IgD-negative memory B cell (primary cell): ENCODE measurements at regions not wholly inside any gene's neighbourhood (a gene's known extent, or its start where the extent isn't known, plus 50 kb on each side); places are given as distances from the start of the nearest gene placed in this dataset.

Experiments used
- H3K27ac Mint-ChIP-seq, 3 donors: one replicate each; pipeline ENCODE4 v1.8.0; 2020 to 2022; ENCODE audit warnings: mild to moderate bottlenecking in 3 of 3, mixed read lengths in 3 of 3, moderate library complexity in 1 of 3
- H3K27me3 Mint-ChIP-seq: one replicate; pipeline ENCODE4 v1.8.0; 2021; ENCODE audit warnings: mixed read lengths
- H3K36me3 Mint-ChIP-seq: one replicate; pipeline ENCODE4 v1.8.0; 2020; ENCODE audit warnings: mild to moderate bottlenecking, mixed read lengths
- H3K4me1 Mint-ChIP-seq, 3 donors: one replicate each; pipeline ENCODE4 v1.8.0; 2020 to 2022; ENCODE audit warnings: mixed read lengths in 3 of 3, mild to moderate bottlenecking in 1 of 3
- H3K4me3 Mint-ChIP-seq, 4 donors: one replicate each; pipeline ENCODE4 v1.8.0; 2020 to 2022; ENCODE audit warnings: mild to moderate bottlenecking in 4 of 4, mixed read lengths in 4 of 4, moderate library complexity in 3 of 4
- H3K9me3 Mint-ChIP-seq, 3 donors: one replicate each; pipeline ENCODE4 v1.8.0; 2020 to 2021; ENCODE audit warnings: mixed read lengths in 3 of 3, mild to moderate bottlenecking in 1 of 3

DNA sequence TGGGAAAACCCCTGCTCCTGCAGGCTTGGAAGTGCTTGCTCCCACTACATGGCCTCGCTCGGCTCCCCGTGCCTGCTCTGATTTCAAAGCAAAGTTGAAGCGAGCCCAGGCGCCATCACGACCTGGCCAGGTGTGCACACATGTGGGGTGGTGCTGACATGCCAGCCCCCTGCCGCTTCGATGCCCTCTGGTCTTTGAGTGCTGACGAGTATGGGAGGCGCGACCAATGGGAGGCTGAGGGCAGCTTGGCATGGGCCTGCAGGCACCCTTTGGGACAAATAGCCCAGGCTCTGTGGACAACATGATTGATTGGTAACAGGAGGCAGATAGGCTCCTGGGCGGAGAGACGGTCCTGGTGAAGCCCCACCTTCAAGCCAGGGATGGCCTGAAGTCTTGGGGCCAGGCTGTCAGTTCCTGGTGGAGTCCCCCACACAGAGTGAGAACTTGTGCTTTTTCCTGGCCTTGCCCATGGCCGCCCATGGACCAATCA is 252.4 kb upstream of the SEMA3A start:
- peaks cover 0 to 2% (median 0%) of the 10 kb centered on the region in 3 donors for H3K9me3 Mint-ChIP-seq
- no peaks in the 10 kb centered on the region for H3K27me3 Mint-ChIP-seq
- H3K4me3 Mint-ChIP-seq: no peak overlapping the region
- no peak overlapping the region for H3K27ac Mint-ChIP-seq
- no peaks in the 10 kb centered on the region for H3K36me3 Mint-ChIP-seq
- H3K4me1 Mint-ChIP-seq: no peaks in the 10 kb centered on the region

GRCh38 chr7:84425702-84426259 is 231.2 kb upstream of the SEMA3A start:
- Mint-ChIP-seq H3K4me3 (no peak overlapping the region), H3K4me1 (no peaks in the 10 kb centered on the region), H3K9me3 (peaks cover 4 to 6% (median 4%) of the 10 kb centered on the region in 3 donors), H3K27ac (no peak overlapping the region), H3K27me3 (no peaks in the 10 kb centered on the region), H3K36me3 (no peaks in the 10 kb centered on the region)

- H3K9me3 Mint-ChIP-seq: peaks cover 6 to 11% (median 9%) of the 10 kb centered on the region in 3 donors
- no peak overlapping the region for H3K27ac Mint-ChIP-seq
- no peak overlapping the region for H3K4me3 Mint-ChIP-seq
These were observed 228.2 kb upstream of the SEMA3A start for GRCh38 chr7:84422790-84423189.

DNA sequence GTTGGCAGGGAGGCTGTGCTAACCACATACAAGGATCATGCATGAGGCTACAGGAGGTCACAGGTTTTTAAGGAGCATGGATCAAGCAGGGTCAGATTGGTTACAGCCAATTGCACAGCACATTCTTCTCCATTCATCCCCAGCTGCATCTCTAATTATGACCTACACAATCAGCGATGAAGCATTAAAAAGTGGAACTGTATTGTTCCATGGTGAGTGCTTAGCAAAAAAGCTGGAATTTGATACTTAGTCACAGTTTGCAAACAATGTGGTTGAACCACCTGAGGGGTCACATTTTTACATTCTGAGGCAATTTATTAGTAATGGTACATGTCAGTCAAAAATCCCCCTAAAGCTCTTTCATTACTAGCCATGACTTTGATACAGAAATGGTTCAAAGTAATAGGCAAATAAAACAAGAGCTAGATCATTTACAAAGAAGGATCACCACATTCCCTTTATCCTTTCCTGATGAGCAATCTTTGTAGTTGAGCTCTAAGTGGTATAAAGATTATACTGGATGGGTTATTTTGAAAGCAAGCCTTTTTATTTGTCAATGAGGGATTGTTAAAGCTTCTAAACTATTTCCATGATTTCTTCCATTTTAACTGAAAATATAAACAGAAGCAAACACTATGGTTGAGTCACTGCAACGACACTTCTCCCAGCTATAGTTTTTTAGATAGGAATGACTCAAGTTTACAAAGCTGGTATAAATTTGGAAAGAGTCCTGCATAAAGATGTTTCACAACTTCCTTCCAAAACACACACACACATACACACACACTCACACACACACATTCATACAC is 217.8 kb upstream of the SEMA3A start:
- H3K36me3 Mint-ChIP-seq: no peaks in the 10 kb centered on the region
- no peaks in the 10 kb centered on the region for H3K4me1 Mint-ChIP-seq
- H3K9me3 Mint-ChIP-seq: peaks cover 1 to 4% (median 2%) of the 10 kb centered on the region in 3 donors
- no peak overlapping the region for H3K27ac Mint-ChIP-seq
- H3K27me3 Mint-ChIP-seq: no peaks in the 10 kb centered on the region
- H3K4me3 Mint-ChIP-seq: no peak overlapping the region

More at GRCh38 chr7:84422790-84423189, 228.2 kb upstream of the SEMA3A start:
- H3K27me3 Mint-ChIP-seq: no peaks in the 10 kb centered on the region
- no peaks in the 10 kb centered on the region for H3K36me3 Mint-ChIP-seq
- H3K4me1 Mint-ChIP-seq: no peaks in the 10 kb centered on the region

DNA sequence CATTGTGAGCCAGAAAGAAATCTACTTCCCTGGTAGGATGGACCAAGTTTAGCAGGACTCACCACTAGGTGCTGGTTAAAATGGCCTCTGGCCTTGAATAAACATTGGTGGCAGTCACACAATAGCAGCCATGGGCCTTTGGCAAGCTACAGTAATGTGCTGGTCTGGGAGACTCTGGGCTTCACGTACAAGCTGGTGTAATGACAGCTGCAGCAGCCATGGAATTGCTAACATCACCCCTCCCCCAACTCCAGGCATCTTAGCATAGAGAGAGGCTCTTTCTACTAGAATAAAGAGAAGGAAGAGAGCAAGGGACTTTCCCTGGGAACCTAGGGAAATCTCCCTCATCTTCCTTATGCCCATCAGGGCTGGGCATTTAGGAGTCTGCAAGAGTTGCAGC is 205.1 kb upstream of the SEMA3A start:
- no peaks in the 10 kb centered on the region for H3K27me3 Mint-ChIP-seq
- H3K27ac Mint-ChIP-seq: no peak overlapping the region
- H3K4me1 Mint-ChIP-seq: no peaks in the 10 kb centered on the region
- peaks cover 11 to 22% (median 13%) of the 10 kb centered on the region in 3 donors for H3K9me3 Mint-ChIP-seq
- no peaks in the 10 kb centered on the region for H3K36me3 Mint-ChIP-seq
- H3K4me3 Mint-ChIP-seq: no peak overlapping the region

- Mint-ChIP-seq H3K4me3 (no peak overlapping the region), H3K36me3 (no peaks in the 10 kb centered on the region), H3K27me3 (no peaks in the 10 kb centered on the region), H3K27ac (no peak overlapping the region), H3K9me3 (peaks cover 0 to 7% (median 3%) of the 10 kb centered on the region in 3 donors), H3K4me1 (no peaks in the 10 kb centered on the region)
These were observed 199.6 kb upstream of the SEMA3A start for GRCh38 chr7:84394219-84394618.

DNA sequence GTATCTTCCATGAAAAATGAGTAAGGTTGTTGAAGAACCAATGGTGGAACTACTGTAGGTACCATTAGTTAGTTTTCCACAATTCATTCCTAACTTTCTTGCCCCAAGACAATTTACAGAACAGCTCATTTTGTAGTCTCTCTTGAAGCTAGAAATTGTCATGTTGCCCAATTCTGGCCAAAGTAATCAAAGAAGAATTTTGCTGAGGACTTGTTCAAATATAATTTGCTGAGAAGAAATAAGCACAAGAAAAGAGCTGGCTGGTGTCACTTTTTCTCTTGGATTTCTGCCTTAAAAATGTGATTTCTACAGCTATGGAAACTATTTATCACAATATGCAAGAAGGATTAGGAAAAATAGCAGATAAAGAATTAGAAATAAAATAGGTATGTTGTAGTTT is 199.2 kb upstream of the SEMA3A start:
- no peak overlapping the region for H3K4me3 Mint-ChIP-seq
- H3K27ac Mint-ChIP-seq: no peak overlapping the region
- no peaks in the 10 kb centered on the region for H3K4me1 Mint-ChIP-seq
- no peaks in the 10 kb centered on the region for H3K27me3 Mint-ChIP-seq
- H3K36me3 Mint-ChIP-seq: no peaks in the 10 kb centered on the region
- H3K9me3 Mint-ChIP-seq: peaks cover 0 to 7% (median 3%) of the 10 kb centered on the region in 3 donors

DNA sequence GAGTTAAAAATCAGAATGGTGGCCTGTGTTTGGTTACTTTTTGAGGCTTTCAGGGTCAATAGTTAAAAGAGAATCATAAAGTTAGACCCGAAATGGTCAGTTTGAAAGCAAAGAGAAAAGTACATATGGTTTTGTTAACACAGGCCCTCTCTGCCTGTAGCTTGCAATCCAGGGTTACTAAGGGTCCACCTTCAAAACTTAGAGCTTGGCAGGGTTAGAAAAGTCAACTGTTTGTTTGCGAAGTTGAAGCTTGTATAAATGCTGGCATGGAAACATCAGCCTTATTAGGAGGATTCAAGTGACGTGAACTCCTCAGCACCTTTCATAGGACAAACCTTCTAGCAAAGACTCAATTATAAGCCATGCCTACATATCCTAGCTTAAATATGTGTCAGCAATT is 196.3 kb upstream of the SEMA3A start:
- no peaks in the 10 kb centered on the region for H3K4me1 Mint-ChIP-seq
- H3K36me3 Mint-ChIP-seq: no peaks in the 10 kb centered on the region
- peaks cover 2 to 7% (median 3%) of the 10 kb centered on the region in 3 donors for H3K9me3 Mint-ChIP-seq
- H3K27me3 Mint-ChIP-seq: no peaks in the 10 kb centered on the region
- H3K4me3 Mint-ChIP-seq: no peak overlapping the region
- H3K27ac Mint-ChIP-seq: no peak overlapping the region

- H3K9me3 Mint-ChIP-seq: peaks cover 1 to 7% (median 6%) of the 10 kb centered on the region in 3 donors
- no peaks in the 10 kb centered on the region for H3K36me3 Mint-ChIP-seq
- H3K4me1 Mint-ChIP-seq: no peaks in the 10 kb centered on the region
- H3K27me3 Mint-ChIP-seq: no peaks in the 10 kb centered on the region
- H3K27ac Mint-ChIP-seq: no peak overlapping the region
- no peak overlapping the region for H3K4me3 Mint-ChIP-seq
These were observed 194.7 kb upstream of the SEMA3A start for GRCh38 chr7:84389242-84389641.

DNA sequence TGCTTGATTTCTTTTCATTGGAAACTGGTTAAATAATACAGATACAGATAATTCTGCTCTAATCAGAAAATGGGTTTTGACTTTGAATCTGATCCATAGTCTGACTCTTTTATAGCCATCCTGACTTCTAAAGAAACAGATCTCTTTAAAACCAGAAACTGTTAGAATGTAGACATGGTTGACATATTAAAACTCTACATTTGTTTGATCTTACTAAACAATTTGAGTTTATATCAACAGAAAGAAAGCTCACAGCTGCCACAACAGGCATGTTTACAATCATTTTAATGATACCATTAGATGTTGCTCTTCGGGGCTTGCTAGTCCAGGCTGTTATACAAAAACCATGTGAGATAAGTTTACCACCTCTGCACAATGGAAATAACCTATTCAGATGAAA is 193.0 kb upstream of the SEMA3A start:
- Mint-ChIP-seq H3K4me1 (no peaks in the 10 kb centered on the region), H3K27ac (no peak overlapping the region), H3K27me3 (no peaks in the 10 kb centered on the region), H3K36me3 (no peaks in the 10 kb centered on the region), H3K4me3 (no peak overlapping the region), H3K9me3 (peaks cover 1 to 7% (median 6%) of the 10 kb centered on the region in 3 donors)

DNA sequence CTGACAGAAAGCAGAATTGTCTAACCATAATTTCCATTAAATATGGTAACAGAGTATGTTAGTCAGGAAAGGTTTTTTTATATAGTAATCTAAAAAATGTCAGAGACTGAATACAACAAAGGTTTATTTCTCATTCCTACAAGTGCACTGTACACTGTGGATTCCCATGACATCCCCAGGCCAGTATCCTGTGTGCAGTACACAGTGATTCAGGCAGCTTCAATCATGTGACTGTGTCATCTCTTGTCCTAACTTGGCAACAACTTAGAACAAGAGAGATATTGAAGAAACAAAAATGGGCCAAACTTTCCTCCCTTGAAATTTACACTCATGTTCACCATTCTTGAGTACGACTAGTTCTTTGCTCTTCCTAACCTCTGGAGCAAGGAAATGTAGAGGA is 189.8 kb upstream of the SEMA3A start:
- Mint-ChIP-seq H3K27me3 (no peaks in the 10 kb centered on the region), H3K4me3 (no peak overlapping the region), H3K9me3 (peaks cover 0 to 11% (median 3%) of the 10 kb centered on the region in 3 donors), H3K36me3 (no peaks in the 10 kb centered on the region), H3K27ac (no peak overlapping the region), H3K4me1 (no peaks in the 10 kb centered on the region)

DNA sequence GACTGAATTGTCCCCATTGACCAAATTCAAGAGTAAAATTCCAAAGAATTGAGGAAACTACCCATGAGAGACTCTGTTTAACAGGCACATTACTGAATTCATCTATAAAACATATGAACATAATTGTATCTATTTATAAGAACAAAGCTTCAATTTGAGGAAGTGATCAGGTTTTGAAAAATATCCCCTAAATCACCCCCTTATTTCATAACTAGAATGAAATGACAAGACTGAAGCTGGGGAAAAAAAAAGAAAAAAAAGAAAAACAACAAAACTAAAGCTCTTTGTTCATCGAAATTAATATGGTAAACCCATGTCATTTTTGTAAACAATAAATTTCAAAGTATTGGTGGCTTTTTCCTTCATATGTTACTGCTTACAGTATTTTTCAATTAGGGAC is 184.9 kb upstream of the SEMA3A start:
- Mint-ChIP-seq H3K4me1 (no peaks in the 10 kb centered on the region), H3K4me3 (no peak overlapping the region), H3K9me3 (peaks cover 4 to 8% (median 5%) of the 10 kb centered on the region in 3 donors), H3K27me3 (no peaks in the 10 kb centered on the region), H3K36me3 (no peaks in the 10 kb centered on the region), H3K27ac (no peak overlapping the region)

- no peaks in the 10 kb centered on the region for H3K27me3 Mint-ChIP-seq
- no peaks in the 10 kb centered on the region for H3K4me1 Mint-ChIP-seq
- H3K27ac Mint-ChIP-seq: no peak overlapping the region
- no peak overlapping the region for H3K4me3 Mint-ChIP-seq
- H3K36me3 Mint-ChIP-seq: no peaks in the 10 kb centered on the region
- H3K9me3 Mint-ChIP-seq: peaks cover 0 to 8% (median 7%) of the 10 kb centered on the region in 3 donors
These were observed 178.1 kb upstream of the SEMA3A start for GRCh38 chr7:84372712-84373111.

GRCh38 chr7:84372155-84372621 is 177.6 kb upstream of the SEMA3A start:
- H3K27me3 Mint-ChIP-seq: no peaks in the 10 kb centered on the region
- peaks cover 0 to 8% (median 7%) of the 10 kb centered on the region in 3 donors for H3K9me3 Mint-ChIP-seq
- H3K4me1 Mint-ChIP-seq: no peaks in the 10 kb centered on the region
- H3K36me3 Mint-ChIP-seq: no peaks in the 10 kb centered on the region
- H3K27ac Mint-ChIP-seq: no peak overlapping the region
- no peak overlapping the region for H3K4me3 Mint-ChIP-seq

DNA sequence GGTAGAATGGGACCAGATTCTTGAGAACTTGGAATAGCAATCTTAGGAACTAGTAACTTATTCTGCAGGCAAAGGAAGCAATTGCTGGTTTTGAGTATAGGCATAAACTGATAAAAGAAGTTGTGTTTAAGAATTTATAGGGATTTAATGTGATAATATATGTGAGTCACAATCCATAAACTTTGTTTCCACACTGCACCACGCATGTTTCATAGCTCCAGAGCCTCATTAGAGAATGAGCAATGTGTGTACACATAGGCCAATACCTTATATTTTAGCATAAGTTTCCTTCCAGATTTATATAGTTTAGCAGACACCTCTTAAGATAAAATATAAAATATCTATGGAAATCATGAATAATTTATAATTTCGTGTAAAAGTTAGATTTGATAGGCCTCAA is 175.5 kb upstream of the SEMA3A start:
- Mint-ChIP-seq H3K36me3 (no peaks in the 10 kb centered on the region), H3K9me3 (peaks cover 0 to 6% (median 0%) of the 10 kb centered on the region in 3 donors), H3K27ac (no peak overlapping the region), H3K27me3 (no peaks in the 10 kb centered on the region), H3K4me3 (no peak overlapping the region), H3K4me1 (no peaks in the 10 kb centered on the region)

DNA sequence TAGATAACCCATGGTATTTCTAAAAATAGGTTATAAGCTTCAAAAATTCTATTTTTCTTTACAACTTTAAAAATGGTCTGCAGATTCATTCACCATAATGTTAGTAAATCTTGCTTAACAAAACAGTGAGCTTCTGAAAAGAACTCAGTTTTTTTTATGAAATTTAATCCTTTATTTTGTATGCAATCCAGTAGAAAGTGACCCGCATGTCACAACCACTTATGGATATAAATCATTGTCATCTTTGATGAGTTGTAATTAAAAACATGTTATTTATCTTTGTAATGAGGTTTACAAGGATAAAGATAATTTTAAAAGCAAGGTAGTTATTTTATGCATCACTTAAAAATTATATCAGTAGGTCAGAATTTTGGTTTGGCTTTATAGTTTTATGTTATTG is 173.5 kb upstream of the SEMA3A start:
- Mint-ChIP-seq H3K36me3 (no peaks in the 10 kb centered on the region), H3K27ac (no peak overlapping the region), H3K4me1 (no peaks in the 10 kb centered on the region), H3K27me3 (no peaks in the 10 kb centered on the region), H3K4me3 (no peak overlapping the region), H3K9me3 (peaks cover 0 to 2% (median 0%) of the 10 kb centered on the region in 3 donors)
